Stimulated activated CD4-positive, alpha-beta T cell treated with anti-CD3 and anti-CD28 coated beads, Interleukin-2, amount 100 ng/mL, for 24 hours (primary cell): ENCODE measurements at regions not wholly inside any gene's neighbourhood (a gene's known extent, or its start where the extent isn't known, plus 50 kb on each side); places are given as distances from the start of the nearest gene placed in this dataset.
"Not testable (repeated sequence)": the region's sequence is repeated elsewhere in the genome, so short reads cannot be mapped to it uniquely, and the experiment has no call there.

Source experiments
- DNase-seq, 2 donors: peaks; one replicate each; pipeline ENCODE4 v3.0.0-alpha.2; 2020

GRCh38 chr2:11075221-11075620 is 80.0 kb upstream of the SLC66A3 start:
- no peak for DNase-seq

DNA sequence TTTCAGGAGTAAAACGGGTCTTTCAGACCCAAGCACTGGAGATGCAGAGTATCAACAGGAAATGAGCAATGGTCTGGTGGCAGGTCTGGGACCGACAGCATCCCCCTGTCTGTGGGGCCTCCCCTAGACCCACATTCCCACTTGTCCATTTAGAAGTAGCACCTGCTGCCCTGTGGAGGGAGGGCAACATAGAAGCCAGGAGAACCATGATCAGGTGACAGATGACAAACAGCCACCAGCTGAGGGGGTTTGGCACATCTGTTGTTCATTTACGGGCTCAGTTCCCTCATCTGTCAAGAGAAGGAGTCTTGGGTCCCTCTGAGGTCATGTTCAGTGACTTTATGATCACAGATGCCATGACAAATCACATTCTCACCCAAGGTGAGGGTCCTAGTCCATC is 77.9 kb upstream of the SLC66A3 start:
- DNase-seq = no peak

DNA sequence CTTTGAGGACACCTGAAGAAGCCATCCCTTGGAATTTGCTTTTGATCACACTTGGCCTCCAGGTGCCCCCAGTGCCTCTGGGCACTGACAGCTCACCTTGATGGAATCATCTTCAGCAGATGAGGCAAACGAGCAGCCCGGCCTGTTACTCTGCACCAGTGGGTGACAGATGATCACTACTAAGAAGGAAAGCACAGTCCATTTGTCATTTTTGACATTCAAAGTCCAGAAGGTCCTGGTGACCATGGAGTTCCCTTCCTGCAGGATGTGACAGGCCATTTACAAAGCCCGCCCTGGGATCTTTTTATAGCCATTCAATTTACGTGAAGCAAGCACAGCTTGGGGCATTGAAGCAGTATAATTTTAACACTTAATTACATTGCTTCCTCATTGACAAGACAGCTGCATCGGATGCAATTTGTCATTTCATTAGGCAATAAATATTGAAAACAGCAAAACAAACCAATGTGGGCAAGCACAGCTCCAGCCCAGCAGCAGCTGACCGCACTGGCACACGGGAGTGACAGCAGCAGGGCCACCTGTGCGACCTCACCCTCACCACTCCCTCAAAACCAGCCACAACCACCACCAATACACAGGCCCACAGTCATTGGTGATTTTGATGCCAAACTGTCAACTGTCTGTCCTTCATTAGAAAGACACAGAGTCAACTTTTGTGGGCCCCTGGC is 76.0 kb upstream of the SLC66A3 start:
- no peak for DNase-seq

GRCh38 chr2:11080253-11081115 is 74.8 kb upstream of the SLC66A3 start:
- DNase-seq = no peak

- no peak for DNase-seq
Measured at GRCh38 chr2:11082880-11083279, 72.4 kb upstream of the SLC66A3 start.

GRCh38 chr2:11088821-11089220 is 66.4 kb upstream of the SLC66A3 start:
- DNase-seq = not testable (repeated sequence)

DNA sequence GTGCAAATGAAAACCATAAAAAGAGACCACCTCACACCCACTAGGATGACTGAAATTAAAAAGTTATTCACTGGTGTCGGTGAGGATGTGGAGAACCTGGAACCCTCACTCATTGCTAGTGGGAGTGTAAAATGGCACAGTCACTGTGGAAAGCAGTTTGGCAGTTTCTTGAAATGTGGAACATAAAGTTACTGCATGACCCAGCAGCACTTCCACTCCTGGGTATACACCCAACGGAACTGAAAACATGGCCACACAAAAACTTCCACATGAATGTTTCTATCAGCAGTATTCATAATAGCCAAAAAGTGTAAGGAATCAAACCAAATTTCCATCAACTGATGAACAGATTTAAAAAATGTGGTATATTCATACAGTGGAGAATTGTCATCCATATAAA is 65.1 kb upstream of the SLC66A3 start:
- DNase-seq = no peak

GRCh38 chr2:11092701-11093335 is 62.4 kb upstream of the SLC66A3 start:
- no peak for DNase-seq

- DNase-seq = no peak
Measured at GRCh38 chr2:11093467-11093866, 61.8 kb upstream of the SLC66A3 start.

- no peak for DNase-seq
Measured at GRCh38 chr2:11094021-11094810, 61.1 kb upstream of the SLC66A3 start.

DNA sequence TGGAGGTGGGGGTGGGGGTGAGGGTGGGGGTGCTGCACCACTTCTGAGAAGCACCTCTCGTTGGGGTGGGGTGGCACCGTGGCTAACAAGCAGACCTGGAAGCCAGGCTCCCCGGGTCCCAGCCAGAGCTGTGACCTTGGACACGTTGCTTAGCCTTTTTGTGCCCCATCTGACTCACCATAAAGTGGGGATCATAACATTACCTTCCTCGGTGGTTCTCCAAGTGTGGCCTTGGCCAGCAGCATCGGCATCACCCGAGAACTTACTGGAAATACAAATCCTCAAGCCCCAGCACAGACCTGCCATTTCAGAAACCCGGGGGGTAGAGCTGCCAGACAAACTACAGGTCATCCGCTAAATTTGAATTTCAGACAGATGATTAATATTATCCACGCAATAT is 58.7 kb upstream of the SLC66A3 start:
- no peak for DNase-seq

GRCh38 chr2:11097038-11097720 is 58.1 kb upstream of the SLC66A3 start:
- no peak for DNase-seq

DNA sequence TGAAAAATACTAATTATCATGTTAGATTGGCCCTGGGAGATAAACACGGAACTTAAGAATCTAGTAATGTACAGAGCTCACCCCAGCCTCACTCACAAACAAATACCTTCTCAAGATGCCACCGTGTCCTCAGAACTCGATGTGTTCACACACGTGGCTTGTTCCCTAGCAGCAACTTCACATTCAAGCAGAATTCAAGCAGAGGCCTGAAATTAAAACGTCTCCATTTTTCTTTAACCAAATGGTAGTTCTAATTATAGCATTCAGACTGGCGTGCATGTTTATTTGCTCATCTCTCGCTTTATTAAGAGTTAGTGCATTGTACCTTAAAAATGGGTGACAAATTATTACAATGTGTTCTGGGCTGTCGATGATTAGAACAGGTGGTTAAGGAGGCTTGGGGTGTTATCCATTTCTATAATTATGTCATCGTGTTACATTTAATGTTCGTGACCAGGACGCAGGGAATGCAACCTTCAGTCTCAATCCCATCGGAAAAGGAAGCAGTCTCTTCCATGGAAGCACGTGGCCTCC is 57.3 kb upstream of the SLC66A3 start:
- no peak for DNase-seq

- DNase-seq = no peak
Measured at GRCh38 chr2:11099122-11100065, 55.9 kb upstream of the SLC66A3 start.

DNA sequence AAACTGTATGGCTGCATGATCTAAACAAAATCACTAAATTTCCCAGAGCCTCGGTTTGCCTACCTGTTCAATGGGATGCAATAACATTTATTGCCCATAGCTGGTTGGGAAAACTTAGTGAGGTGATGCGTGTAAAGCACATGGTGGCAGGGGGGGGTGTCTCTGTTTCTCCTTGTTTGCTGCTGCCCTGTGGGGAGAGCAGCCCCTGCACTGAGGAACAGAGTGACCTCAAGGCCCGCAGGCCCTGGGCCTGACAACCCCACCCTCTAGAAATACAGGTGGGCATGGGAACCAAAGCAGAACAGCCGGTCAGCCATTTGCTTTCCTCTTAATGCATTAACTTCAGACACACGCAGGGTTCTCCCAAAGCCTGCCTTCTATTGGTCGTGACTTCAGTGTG is 55.1 kb upstream of the SLC66A3 start:
- no peak for DNase-seq

DNA sequence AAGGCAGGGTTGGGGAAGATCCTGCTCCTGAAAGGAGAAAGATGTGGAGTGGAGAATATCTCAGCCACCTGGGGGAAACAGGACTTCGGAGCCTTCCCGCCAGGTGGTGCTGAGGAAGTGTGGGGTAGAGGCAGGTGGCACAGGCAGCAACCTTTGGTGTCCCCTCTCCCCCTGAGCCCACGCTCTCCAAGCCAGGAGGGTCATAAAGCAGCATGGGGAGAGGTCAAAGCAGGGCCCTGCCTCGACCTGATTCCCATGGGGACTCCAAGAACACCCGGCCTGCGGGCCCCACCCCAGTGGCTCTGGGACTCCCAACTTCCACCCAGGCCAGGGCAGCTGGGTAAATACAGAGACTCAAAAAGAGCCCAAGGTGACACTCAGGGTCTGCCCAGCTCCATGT is 54.3 kb upstream of the SLC66A3 start:
- no peak for DNase-seq

DNA sequence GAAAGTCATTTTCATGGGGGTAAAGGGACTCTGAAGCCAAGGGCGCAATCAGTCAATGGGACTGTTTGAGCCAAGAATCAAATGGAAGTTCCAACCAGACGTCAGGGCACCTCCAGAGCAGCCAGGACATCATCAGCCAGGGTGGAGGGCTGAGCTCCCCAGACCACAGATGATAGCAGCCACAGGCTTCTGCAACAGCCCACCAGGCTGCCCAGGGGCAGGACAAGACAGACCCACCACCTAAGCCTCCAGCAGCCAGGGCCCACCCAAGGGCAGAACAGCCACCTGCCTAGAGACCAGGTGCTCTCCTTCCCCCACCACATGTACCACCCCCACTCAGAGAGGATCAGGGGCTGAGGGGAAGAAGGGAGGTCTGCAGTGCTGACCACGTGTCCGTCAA is 53.8 kb upstream of the SLC66A3 start:
- no peak for DNase-seq

GRCh38 chr2:11102466-11102865 is 52.8 kb upstream of the SLC66A3 start:
- DNase-seq = no peak

DNA sequence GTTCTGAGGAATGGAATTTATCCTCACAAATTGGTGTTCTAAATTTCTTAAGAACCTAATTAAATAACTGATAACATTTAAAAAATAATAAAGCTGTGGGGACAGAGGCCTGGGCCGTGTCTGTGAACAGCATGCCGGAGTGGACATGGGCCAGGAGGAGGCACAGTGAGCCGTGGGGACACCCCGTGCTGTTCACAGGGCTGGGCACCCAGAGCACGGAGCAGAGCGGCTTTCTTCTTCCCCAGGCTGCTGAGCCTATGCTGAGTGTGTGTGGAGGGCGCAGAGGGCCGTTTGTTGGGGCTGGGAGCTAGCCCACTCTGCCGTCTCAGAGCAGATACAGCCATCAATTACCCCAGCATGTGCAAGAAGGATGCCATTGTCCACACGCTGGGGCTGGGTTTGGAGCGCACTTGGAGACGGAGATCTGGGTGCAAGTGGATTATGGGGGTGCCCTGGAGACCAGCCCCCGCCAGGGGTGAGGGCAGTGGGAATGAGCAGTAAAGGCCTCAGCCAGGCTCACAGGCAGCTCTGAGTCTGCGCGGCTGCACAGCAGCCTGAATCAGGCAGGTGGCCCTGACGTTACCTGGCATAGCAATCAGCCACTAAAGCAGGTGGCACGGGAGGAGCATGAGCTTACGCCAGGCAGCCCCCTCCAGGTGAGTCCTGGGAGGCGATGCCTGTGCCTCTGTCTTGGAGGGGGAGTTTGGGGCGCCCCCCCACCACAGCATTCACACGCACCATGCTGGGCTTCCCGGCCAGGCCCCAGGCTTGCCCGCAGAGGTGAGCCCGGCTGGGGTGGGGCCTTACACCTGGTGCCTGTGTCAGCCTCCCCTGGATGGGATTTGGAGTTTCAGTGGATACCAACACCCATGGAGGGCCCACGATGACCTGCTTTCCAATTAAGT is 52.1 kb upstream of the SLC66A3 start:
- no peak for DNase-seq
